ENCODE measurements at regions not wholly inside any gene's neighbourhood (a gene's known extent, or its start where the extent isn't known, plus 50 kb on each side); places are given as distances from the start of the nearest gene placed in this dataset.
A peak's percentile ranks its signal among the peaks of the same experiment; 100 is the strongest.

- no peak for TF ChIP-seq CTCF (IDR thresholded peaks at IDR 0.05)
- peaks cover 4% of the 10 kb centered on the region for H3K4me1 ChIP-seq
- no peak overlapping the region for H3K4me3 ChIP-seq (ENCODE audit: low read depth, low read length)
These were observed 503.8 kb upstream of the BOD1L1 start for GRCh38 chr4:14131335-14131734.

GRCh38 chr4:14132301-14132700 is 504.8 kb upstream of the BOD1L1 start:
- Histone ChIP-seq H3K4me3 (ENCODE audit: low read depth, low read length) (no peak overlapping the region), H3K9ac (no peak overlapping the region), H3K27me3 (ENCODE audit: control insufficient read depth, insufficient read depth, low read length) (no peaks in the 10 kb centered on the region), H3K9me3 (ENCODE audit: control insufficient read depth, low read length) (no peaks in the 10 kb centered on the region), H3K4me1 (peaks cover 4% of the 10 kb centered on the region), H3K79me2 (no peaks in the 10 kb centered on the region), H3K4me2 (ENCODE audit: low read length) (no peak overlapping the region), H3K36me3 (ENCODE audit: control insufficient read depth, insufficient read depth, low read length) (no peaks in the 10 kb centered on the region), H3K27ac (peak overlapping the region; percentile 15), H2AFZ (no peak overlapping the region)
- no peak for TF ChIP-seq CTCF (IDR thresholded peaks at IDR 0.05)

More at GRCh38 chr4:14131335-14131734, 503.8 kb upstream of the BOD1L1 start:
- H3K36me3 ChIP-seq (ENCODE audit: control insufficient read depth, insufficient read depth, low read length) = no peaks in the 10 kb centered on the region
- no peaks in the 10 kb centered on the region for H3K79me2 ChIP-seq
- H3K27me3 ChIP-seq (ENCODE audit: control insufficient read depth, insufficient read depth, low read length) = no peaks in the 10 kb centered on the region
- H3K27ac ChIP-seq = no peak overlapping the region
- H2AFZ ChIP-seq = no peak overlapping the region
- H3K9ac ChIP-seq = no peak overlapping the region
- no peaks in the 10 kb centered on the region for H3K9me3 ChIP-seq (ENCODE audit: control insufficient read depth, low read length)
- H3K4me2 ChIP-seq (ENCODE audit: low read length) = no peak overlapping the region

- Histone ChIP-seq H3K27me3 (ENCODE audit: control insufficient read depth, insufficient read depth, low read length) (no peaks in the 10 kb centered on the region), H3K4me1 (no peaks in the 10 kb centered on the region)
These were observed 510.6 kb upstream of the BOD1L1 start for GRCh38 chr4:14138106-14138505.

GRCh38 chr4:14143892-14144291 is 516.4 kb upstream of the BOD1L1 start:
- Histone ChIP-seq H3K4me3 (ENCODE audit: low read depth, low read length) (no peak overlapping the region), H3K27me3 (ENCODE audit: control insufficient read depth, insufficient read depth, low read length) (no peaks in the 10 kb centered on the region), H3K4me2 (ENCODE audit: low read length) (no peak overlapping the region), H3K36me3 (ENCODE audit: control insufficient read depth, insufficient read depth, low read length) (no peaks in the 10 kb centered on the region), H3K9ac (no peak overlapping the region), H3K4me1 (peaks cover 8% of the 10 kb centered on the region), H3K27ac (peak overlapping the region; percentile 29), H3K79me2 (no peaks in the 10 kb centered on the region), H3K9me3 (ENCODE audit: control insufficient read depth, low read length) (no peaks in the 10 kb centered on the region), H2AFZ (no peak overlapping the region)
- TF ChIP-seq CTCF (IDR thresholded peaks at IDR 0.05) = no peak

More at GRCh38 chr4:14138106-14138505, 510.6 kb upstream of the BOD1L1 start:
- TF ChIP-seq CTCF (IDR thresholded peaks at IDR 0.05) = no peak
- Histone ChIP-seq H2AFZ (no peak overlapping the region), H3K27ac (no peak overlapping the region), H3K79me2 (no peaks in the 10 kb centered on the region), H3K36me3 (ENCODE audit: control insufficient read depth, insufficient read depth, low read length) (no peaks in the 10 kb centered on the region), H3K9me3 (ENCODE audit: control insufficient read depth, low read length) (no peaks in the 10 kb centered on the region), H3K4me3 (ENCODE audit: low read depth, low read length) (no peak overlapping the region), H3K9ac (no peak overlapping the region), H3K4me2 (ENCODE audit: low read length) (no peak overlapping the region)
